ENCODE measurements at regions not wholly inside any gene's neighbourhood (a gene's known extent, or its start where the extent isn't known, plus 50 kb on each side); places are given as distances from the start of the nearest gene placed in this dataset.

DNA sequence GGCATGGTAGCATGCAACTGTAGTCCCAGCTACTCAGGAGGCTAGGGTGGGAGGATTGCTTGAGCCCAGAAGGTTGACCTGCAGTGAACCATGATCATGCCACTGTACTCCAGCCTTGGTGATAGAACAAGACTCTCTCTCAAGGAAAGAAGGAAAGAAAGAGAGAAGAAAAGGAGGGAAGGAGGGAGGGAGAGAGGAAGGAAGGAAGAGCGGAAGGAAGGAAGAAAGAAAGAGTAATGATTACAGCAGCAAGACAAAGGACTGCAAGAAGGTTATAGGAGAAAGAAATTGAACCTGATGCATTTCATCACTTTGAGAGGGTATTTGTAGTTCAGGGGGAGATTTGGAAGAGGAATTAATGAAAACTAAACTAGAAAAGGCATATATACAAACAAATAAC, 155.7 kb downstream of the LACC1 start:
- H3K27ac ChIP-seq (ENCODE audit: low read depth, low read length), result no peak overlapping the region
- H4K5ac ChIP-seq (ENCODE audit: low read length), result no peak overlapping the region
- no peak overlapping the region for H2BK15ac ChIP-seq (replicated peaks; ENCODE audit: low read depth)
- no peak overlapping the region for H2AK5ac ChIP-seq (ENCODE audit: low read length)
- H3K4me2 ChIP-seq (ENCODE audit: low read length), result no peak overlapping the region
- H3K4ac ChIP-seq (ENCODE audit: low read depth, low read length), result no peak overlapping the region
- no peak overlapping the region for H2BK120ac ChIP-seq (ENCODE audit: low read depth, low read length)
- no peaks in the 10 kb centered on the region for H3K36me3 ChIP-seq (ENCODE audit: control insufficient read depth, insufficient read depth, low read length)
- H3K4me3 ChIP-seq (ENCODE audit: low read length), result no peak overlapping the region
- H3K79me2 ChIP-seq (ENCODE audit: control insufficient read depth, insufficient read depth, low read length), result no peaks in the 10 kb centered on the region
- WGBS (ENCODE audit: extremely low coverage, insufficient coverage, low lambda C conversion rate), result no CpG with 5 or more reads among the region's 1 CpG
- DNase-seq, result no peak
- H2BK5ac ChIP-seq (ENCODE audit: low read length), result no peak overlapping the region
- H3K23ac ChIP-seq (ENCODE audit: low read length), result no peak overlapping the region
- H3K56ac ChIP-seq (ENCODE audit: low read length), result no peak overlapping the region
- H3K9ac ChIP-seq (ENCODE audit: low read length), result no peak overlapping the region
- H3K79me1 ChIP-seq (ENCODE audit: low read length), result no peaks in the 10 kb centered on the region
- H4K8ac ChIP-seq (ENCODE audit: low read depth, low read length), result no peak overlapping the region
- H3K4me1 ChIP-seq (ENCODE audit: control insufficient read depth, low read depth, low read length), result no peaks in the 10 kb centered on the region
- H3K18ac ChIP-seq (ENCODE audit: low read length), result no peak overlapping the region
- no peaks in the 10 kb centered on the region for H3K27me3 ChIP-seq (ENCODE audit: insufficient read depth, low read length, poor library complexity)

DNA sequence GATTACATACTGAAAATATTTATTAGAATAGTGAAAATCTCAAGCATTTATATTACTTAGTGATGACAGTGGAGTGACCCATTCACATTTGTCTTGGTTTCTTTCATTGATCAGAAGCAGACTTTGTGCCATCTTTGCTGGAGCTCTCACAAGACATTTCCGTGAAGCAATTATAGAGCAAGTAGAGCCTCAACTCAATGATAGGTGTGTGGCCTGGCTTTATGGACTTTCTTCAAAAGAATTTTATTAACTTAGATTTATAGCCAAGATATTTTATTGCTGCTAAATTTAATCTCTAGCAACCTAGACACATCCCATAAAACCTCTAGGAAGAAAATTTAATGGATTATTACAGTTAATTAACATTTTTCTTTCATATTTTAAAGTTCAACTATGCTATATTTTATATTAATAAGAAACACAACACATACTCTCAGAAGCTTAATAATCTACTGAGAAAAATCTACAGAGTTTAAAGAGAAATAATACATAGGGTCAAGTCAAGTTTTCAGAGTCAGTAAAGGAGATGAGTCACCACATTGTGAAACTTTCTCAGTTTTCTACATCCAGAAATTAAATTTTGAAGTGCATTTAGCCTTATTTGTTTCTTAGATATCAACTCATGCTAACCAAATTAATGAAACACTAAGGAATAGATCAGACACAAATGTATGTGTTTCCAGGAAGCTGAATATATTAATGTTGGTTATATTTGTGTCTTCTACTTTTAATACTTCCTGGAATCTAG, 160.5 kb downstream of the LACC1 start:
- H3K4me1 ChIP-seq (ENCODE audit: control insufficient read depth, low read depth, low read length), result no peaks in the 10 kb centered on the region
- H3K23ac ChIP-seq (ENCODE audit: low read length), result no peak overlapping the region
- H3K4ac ChIP-seq (ENCODE audit: low read depth, low read length), result no peak overlapping the region
- H3K79me1 ChIP-seq (ENCODE audit: low read length), result no peaks in the 10 kb centered on the region
- no peaks in the 10 kb centered on the region for H3K36me3 ChIP-seq (ENCODE audit: control insufficient read depth, insufficient read depth, low read length)
- H2AK5ac ChIP-seq (ENCODE audit: low read length), result no peak overlapping the region
- H2BK120ac ChIP-seq (ENCODE audit: low read depth, low read length), result no peak overlapping the region
- H3K4me2 ChIP-seq (ENCODE audit: low read length), result no peak overlapping the region
- H3K79me2 ChIP-seq (ENCODE audit: control insufficient read depth, insufficient read depth, low read length), result no peaks in the 10 kb centered on the region
- no peak overlapping the region for H3K4me3 ChIP-seq (ENCODE audit: low read length)
- H2BK15ac ChIP-seq (replicated peaks; ENCODE audit: low read depth), result no peak overlapping the region
- H2BK5ac ChIP-seq (ENCODE audit: low read length), result no peak overlapping the region
- no peak overlapping the region for H4K5ac ChIP-seq (ENCODE audit: low read length)
- no peak overlapping the region for H3K9ac ChIP-seq (ENCODE audit: low read length)
- WGBS (ENCODE audit: extremely low coverage, insufficient coverage, low lambda C conversion rate), result no CpG with 5 or more reads among the region's 1 CpG
- H3K18ac ChIP-seq (ENCODE audit: low read length), result no peak overlapping the region
- H4K8ac ChIP-seq (ENCODE audit: low read depth, low read length), result no peak overlapping the region
- H3K27me3 ChIP-seq (ENCODE audit: insufficient read depth, low read length, poor library complexity), result no peaks in the 10 kb centered on the region
- no peak overlapping the region for H3K27ac ChIP-seq (ENCODE audit: low read depth, low read length)
- no peak for DNase-seq
- no peak overlapping the region for H3K56ac ChIP-seq (ENCODE audit: low read length)

DNA sequence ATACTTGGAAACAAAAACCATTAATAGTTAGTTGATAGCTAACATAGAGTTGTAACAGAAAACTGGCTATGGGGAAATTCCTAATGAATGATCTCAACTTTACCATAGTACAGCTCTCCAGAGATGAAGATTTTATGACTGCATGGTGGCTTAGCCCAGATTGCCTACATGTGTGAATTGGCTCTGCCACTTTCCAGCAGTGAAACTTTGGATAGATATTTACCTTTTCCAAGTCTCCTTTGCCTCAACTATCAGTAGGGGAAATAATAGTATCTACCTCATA, 161.1 kb downstream of the LACC1 start:
- Histone ChIP-seq H4K5ac (ENCODE audit: low read length) (no peak overlapping the region), H3K36me3 (ENCODE audit: control insufficient read depth, insufficient read depth, low read length) (no peaks in the 10 kb centered on the region), H2BK120ac (ENCODE audit: low read depth, low read length) (no peak overlapping the region), H3K27ac (ENCODE audit: low read depth, low read length) (no peak overlapping the region), H4K8ac (ENCODE audit: low read depth, low read length) (no peak overlapping the region), H2BK5ac (ENCODE audit: low read length) (no peak overlapping the region), H3K56ac (ENCODE audit: low read length) (no peak overlapping the region), H3K18ac (ENCODE audit: low read length) (no peak overlapping the region), H3K27me3 (ENCODE audit: insufficient read depth, low read length, poor library complexity) (no peaks in the 10 kb centered on the region), H2BK15ac (replicated peaks; ENCODE audit: low read depth) (no peak overlapping the region), H2AK5ac (ENCODE audit: low read length) (no peak overlapping the region), H3K4ac (ENCODE audit: low read depth, low read length) (no peak overlapping the region), H3K79me2 (ENCODE audit: control insufficient read depth, insufficient read depth, low read length) (no peaks in the 10 kb centered on the region), H3K4me2 (ENCODE audit: low read length) (no peak overlapping the region), H3K79me1 (ENCODE audit: low read length) (no peaks in the 10 kb centered on the region), H3K23ac (ENCODE audit: low read length) (no peak overlapping the region), H3K4me1 (ENCODE audit: control insufficient read depth, low read depth, low read length) (no peaks in the 10 kb centered on the region), H3K4me3 (ENCODE audit: low read length) (no peak overlapping the region), H3K9ac (ENCODE audit: low read length) (no peak overlapping the region)
- DNase-seq, result no peak

DNA sequence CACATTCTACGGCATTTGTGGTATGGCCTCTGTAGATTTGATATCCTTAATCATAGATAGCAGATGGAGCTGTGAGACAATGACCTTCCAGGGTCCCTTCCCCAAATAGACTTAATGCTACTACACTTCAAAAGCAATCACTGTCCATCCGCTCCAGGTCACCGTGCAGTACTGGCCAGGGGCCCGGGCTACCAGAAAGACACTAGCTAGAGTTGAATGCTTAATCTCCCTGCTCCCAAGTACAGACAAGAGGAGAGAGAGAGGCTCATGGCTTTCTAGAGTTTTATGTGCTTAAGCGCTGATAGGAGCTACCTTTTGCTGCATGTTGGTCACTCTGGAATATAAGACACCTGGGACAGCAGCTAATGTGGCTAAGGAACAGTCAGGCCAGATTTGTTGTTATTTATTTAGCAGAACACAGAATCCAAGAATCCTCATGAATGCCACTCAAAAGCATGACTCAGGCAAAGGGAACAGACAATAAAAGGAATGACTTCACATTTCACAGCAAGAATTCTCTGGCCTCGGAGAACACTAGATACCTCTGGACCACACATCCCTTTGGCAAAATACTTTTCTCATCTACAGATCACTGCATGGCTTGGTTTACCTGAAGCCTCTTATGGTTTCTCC, 165.0 kb downstream of the LACC1 start:
- no peak overlapping the region for H2AK5ac ChIP-seq (ENCODE audit: low read length)
- no peak overlapping the region for H4K8ac ChIP-seq (ENCODE audit: low read depth, low read length)
- no CpG with 5 or more reads among the region's 6 CpGs for WGBS (ENCODE audit: extremely low coverage, insufficient coverage, low lambda C conversion rate)

DNA sequence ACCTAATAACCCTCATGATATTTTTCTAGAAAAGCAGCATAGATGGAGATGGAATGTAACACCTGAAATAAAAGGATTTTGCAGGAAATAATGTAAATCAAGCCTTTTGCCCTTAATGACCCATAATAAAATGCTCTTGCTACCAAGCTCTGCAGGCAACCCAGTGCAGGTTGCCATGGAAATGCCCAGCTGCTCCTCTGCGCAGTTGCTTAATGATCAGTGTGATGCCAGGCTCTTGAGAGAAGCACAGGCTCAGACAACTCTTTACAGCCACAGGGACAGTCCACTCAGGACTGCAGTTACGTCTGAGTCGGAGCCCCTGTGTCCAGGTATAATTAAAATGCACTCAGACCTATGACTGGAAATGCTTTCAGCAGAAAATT, 165.5 kb downstream of the LACC1 start:
- DNase-seq, result no peak
- Histone ChIP-seq H3K4me3 (ENCODE audit: low read length) (no peak overlapping the region), H2BK120ac (ENCODE audit: low read depth, low read length) (no peak overlapping the region), H4K5ac (ENCODE audit: low read length) (no peak overlapping the region), H3K79me1 (ENCODE audit: low read length) (no peaks in the 10 kb centered on the region), H3K36me3 (ENCODE audit: control insufficient read depth, insufficient read depth, low read length) (no peaks in the 10 kb centered on the region), H3K56ac (ENCODE audit: low read length) (no peak overlapping the region), H3K9ac (ENCODE audit: low read length) (no peak overlapping the region), H2BK5ac (ENCODE audit: low read length) (no peak overlapping the region), H3K4me1 (ENCODE audit: control insufficient read depth, low read depth, low read length) (no peaks in the 10 kb centered on the region), H3K27me3 (ENCODE audit: insufficient read depth, low read length, poor library complexity) (no peaks in the 10 kb centered on the region), H3K23ac (ENCODE audit: low read length) (no peak overlapping the region), H3K18ac (ENCODE audit: low read length) (no peak overlapping the region), H3K4ac (ENCODE audit: low read depth, low read length) (no peak overlapping the region), H2BK15ac (replicated peaks; ENCODE audit: low read depth) (no peak overlapping the region), H4K8ac (ENCODE audit: low read depth, low read length) (no peak overlapping the region), H2AK5ac (ENCODE audit: low read length) (no peak overlapping the region), H3K27ac (ENCODE audit: low read depth, low read length) (no peak overlapping the region), H3K79me2 (ENCODE audit: control insufficient read depth, insufficient read depth, low read length) (no peaks in the 10 kb centered on the region), H3K4me2 (ENCODE audit: low read length) (no peak overlapping the region)
- no CpG with 5 or more reads among the region's 3 CpGs for WGBS (ENCODE audit: extremely low coverage, insufficient coverage, low lambda C conversion rate)

More for the DNA sequence above, 165.0 kb downstream of the LACC1 start:
- Histone ChIP-seq H2BK15ac (replicated peaks; ENCODE audit: low read depth) (no peak overlapping the region), H2BK120ac (ENCODE audit: low read depth, low read length) (no peak overlapping the region), H3K56ac (ENCODE audit: low read length) (no peak overlapping the region), H3K79me1 (ENCODE audit: low read length) (no peaks in the 10 kb centered on the region), H3K4me3 (ENCODE audit: low read length) (no peak overlapping the region), H3K27ac (ENCODE audit: low read depth, low read length) (no peak overlapping the region), H3K4ac (ENCODE audit: low read depth, low read length) (no peak overlapping the region), H3K4me2 (ENCODE audit: low read length) (no peak overlapping the region), H3K79me2 (ENCODE audit: control insufficient read depth, insufficient read depth, low read length) (no peaks in the 10 kb centered on the region), H3K4me1 (ENCODE audit: control insufficient read depth, low read depth, low read length) (no peaks in the 10 kb centered on the region), H3K23ac (ENCODE audit: low read length) (no peak overlapping the region), H3K9ac (ENCODE audit: low read length) (no peak overlapping the region), H3K18ac (ENCODE audit: low read length) (no peak overlapping the region), H2BK5ac (ENCODE audit: low read length) (no peak overlapping the region), H4K5ac (ENCODE audit: low read length) (no peak overlapping the region), H3K36me3 (ENCODE audit: control insufficient read depth, insufficient read depth, low read length) (no peaks in the 10 kb centered on the region), H3K27me3 (ENCODE audit: insufficient read depth, low read length, poor library complexity) (no peaks in the 10 kb centered on the region)
- DNase-seq, result no peak

DNA sequence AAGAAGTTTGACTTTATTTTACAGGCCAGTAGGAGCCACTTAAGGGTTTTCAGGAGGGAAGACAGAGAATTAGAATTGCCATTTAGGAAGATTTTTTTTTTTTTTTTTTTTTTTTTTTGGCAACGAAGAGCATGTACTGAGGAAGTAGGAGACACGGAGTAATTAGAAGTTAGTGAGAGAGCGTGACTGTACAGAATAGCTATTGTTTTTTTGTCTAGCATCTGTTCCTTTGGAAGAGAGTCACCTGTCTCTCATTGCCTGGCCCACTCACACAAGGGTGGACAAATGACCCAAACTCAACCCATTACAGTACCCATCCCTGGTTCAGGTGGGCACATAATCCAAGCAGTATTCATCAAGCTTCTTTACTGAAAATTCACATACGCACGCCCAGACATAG, 166.7 kb downstream of the LACC1 start:
- no peak overlapping the region for H3K23ac ChIP-seq (ENCODE audit: low read length)
- H3K27me3 ChIP-seq (ENCODE audit: insufficient read depth, low read length, poor library complexity), result no peaks in the 10 kb centered on the region
- H3K9ac ChIP-seq (ENCODE audit: low read length), result no peak overlapping the region
- no peak overlapping the region for H4K8ac ChIP-seq (ENCODE audit: low read depth, low read length)
- H3K4me1 ChIP-seq (ENCODE audit: control insufficient read depth, low read depth, low read length), result no peaks in the 10 kb centered on the region
- H2BK5ac ChIP-seq (ENCODE audit: low read length), result no peak overlapping the region
- H3K4me3 ChIP-seq (ENCODE audit: low read length), result no peak overlapping the region
- WGBS (ENCODE audit: extremely low coverage, insufficient coverage, low lambda C conversion rate), result no CpG with 5 or more reads among the region's 5 CpGs
- no peaks in the 10 kb centered on the region for H3K79me1 ChIP-seq (ENCODE audit: low read length)
- DNase-seq, result no peak
- no peaks in the 10 kb centered on the region for H3K79me2 ChIP-seq (ENCODE audit: control insufficient read depth, insufficient read depth, low read length)
- no peak overlapping the region for H2AK5ac ChIP-seq (ENCODE audit: low read length)
- H2BK120ac ChIP-seq (ENCODE audit: low read depth, low read length), result no peak overlapping the region
- H3K18ac ChIP-seq (ENCODE audit: low read length), result no peak overlapping the region
- H3K27ac ChIP-seq (ENCODE audit: low read depth, low read length), result no peak overlapping the region
- H2BK15ac ChIP-seq (replicated peaks; ENCODE audit: low read depth), result no peak overlapping the region
- H4K5ac ChIP-seq (ENCODE audit: low read length), result no peak overlapping the region
- no peak overlapping the region for H3K4me2 ChIP-seq (ENCODE audit: low read length)
- no peak overlapping the region for H3K56ac ChIP-seq (ENCODE audit: low read length)
- H3K4ac ChIP-seq (ENCODE audit: low read depth, low read length), result no peak overlapping the region
- no peaks in the 10 kb centered on the region for H3K36me3 ChIP-seq (ENCODE audit: control insufficient read depth, insufficient read depth, low read length)
